ENCODE measurements at regions not wholly inside any gene's neighbourhood (a gene's known extent, or its start where the extent isn't known, plus 50 kb on each side); places are given as distances from the start of the nearest gene placed in this dataset.

- DNase-seq: no peak
These were observed 88.5 kb downstream of the ELAPOR2 start for GRCh38 chr7:86970986-86971385.

- DNase-seq: no peak
These were observed 88.9 kb downstream of the ELAPOR2 start for GRCh38 chr7:86970547-86970946.

- no peak for DNase-seq
These were observed 89.6 kb downstream of the ELAPOR2 start for GRCh38 chr7:86969865-86970264.

- DNase-seq: no peak
These were observed 90.8 kb downstream of the ELAPOR2 start for GRCh38 chr7:86968618-86969017.

- DNase-seq: no peak
These were observed 92.5 kb downstream of the ELAPOR2 start for GRCh38 chr7:86966916-86967315.

GRCh38 chr7:86965727-86966120, 93.7 kb downstream of the ELAPOR2 start:
- DNase-seq: no peak

GRCh38 chr7:86964973-86965726, 94.3 kb downstream of the ELAPOR2 start:
- DNase-seq: no peak

GRCh38 chr7:86963599-86964230, 95.7 kb downstream of the ELAPOR2 start:
- DNase-seq: no peak

- no peak for DNase-seq
These were observed 96.8 kb downstream of the ELAPOR2 start for GRCh38 chr7:86962623-86963022.

- no peak for DNase-seq
These were observed 97.8 kb downstream of the ELAPOR2 start for GRCh38 chr7:86961686-86962085.

GRCh38 chr7:86958380-86958779, 101.1 kb downstream of the ELAPOR2 start:
- DNase-seq: no peak

- no peak for DNase-seq
These were observed 102.9 kb downstream of the ELAPOR2 start for GRCh38 chr7:86956567-86956966.

GRCh38 chr7:86955895-86956503, 103.5 kb downstream of the ELAPOR2 start:
- DNase-seq: no peak

- DNase-seq: no peak
These were observed 104.5 kb downstream of the ELAPOR2 start for GRCh38 chr7:86954971-86955370.

GRCh38 chr7:86953653-86954336, 105.7 kb downstream of the ELAPOR2 start:
- DNase-seq: no peak

- no peak for DNase-seq
These were observed 106.2 kb downstream of the ELAPOR2 start for GRCh38 chr7:86953219-86953618.

- DNase-seq: no peak
These were observed 107.6 kb downstream of the ELAPOR2 start for GRCh38 chr7:86951895-86952294.

GRCh38 chr7:86950944-86951343, 108.5 kb downstream of the ELAPOR2 start:
- DNase-seq: no peak

GRCh38 chr7:86950360-86950759, 109.1 kb downstream of the ELAPOR2 start:
- no peak for DNase-seq

- no peak for DNase-seq
These were observed 109.6 kb downstream of the ELAPOR2 start for GRCh38 chr7:86949779-86950260.

- DNase-seq: no peak
These were observed 110.2 kb downstream of the ELAPOR2 start for GRCh38 chr7:86949052-86949778.

GRCh38 chr7:86947929-86948328, 111.5 kb downstream of the ELAPOR2 start:
- DNase-seq: no peak

- DNase-seq: no peak
These were observed 116.0 kb downstream of the ELAPOR2 start for GRCh38 chr7:86943447-86943846.
